ENCODE measurements at regions not wholly inside any gene's neighbourhood (a gene's known extent, or its start where the extent isn't known, plus 50 kb on each side); places are given as distances from the start of the nearest gene placed in this dataset.

DNA sequence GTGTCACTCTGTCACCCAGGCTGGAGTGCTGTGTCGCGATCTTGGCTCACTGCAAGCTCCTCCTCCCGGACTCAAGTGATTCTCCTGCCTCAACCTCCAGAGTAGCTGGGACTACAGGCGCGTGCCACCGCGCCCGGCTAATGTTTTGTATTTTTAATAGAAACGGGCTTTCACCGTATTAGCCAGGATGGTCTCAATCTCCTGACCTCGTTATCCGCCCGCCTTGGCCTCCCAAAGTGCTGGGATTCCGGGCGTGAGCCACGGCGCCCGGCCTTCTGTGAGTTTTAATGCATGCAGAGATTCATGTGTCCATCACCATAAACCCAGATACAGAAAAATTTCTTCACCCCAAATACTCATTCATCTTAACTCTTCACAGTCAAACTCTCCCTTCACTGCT lies 1046.7 kb downstream of the CDH9 start:
- no peak for DNase-seq (ENCODE audit: low read depth, low spot score)
- Histone ChIP-seq H3K9me3 (replicated peaks; ENCODE audit: control insufficient read depth, insufficient read depth, low read length) (no peaks in the 10 kb centered on the region), H2AFZ (ENCODE audit: low read depth, low read length) (no peak overlapping the region), H3K79me2 (ENCODE audit: control insufficient read depth, insufficient read depth, low read length) (no peaks in the 10 kb centered on the region), H4K20me1 (replicated peaks; ENCODE audit: control insufficient read depth, extremely low read depth, insufficient read depth, low read length) (no peaks in the 10 kb centered on the region), H3K36me3 (ENCODE audit: control insufficient read depth in 2 of 2, extremely low read depth in 1 of 2, insufficient read depth in 2 of 2, low read length in 2 of 2) (no peaks in the 10 kb centered on the region), H3K4me3 (replicated peaks in 1 of 3; ENCODE audit: insufficient read depth in 1 of 3, low read depth in 1 of 3, low read length in 3 of 3) (no peak overlapping the region), H3K9ac (replicated peaks; ENCODE audit: extremely low read depth, insufficient read depth, low read length) (no peak overlapping the region), H3K27ac (ENCODE audit: insufficient read depth, low read depth, low read length) (no peak overlapping the region), H3K4me2 (ENCODE audit: insufficient read depth, low read length) (no peak overlapping the region), H3K9me1 (replicated peaks; ENCODE audit: control insufficient read depth, extremely low read depth, insufficient read depth, low read length) (no peaks in the 10 kb centered on the region), H3K27me3 (ENCODE audit: control insufficient read depth in 2 of 2, insufficient read depth in 2 of 2, low read length in 2 of 2) (no peaks in the 10 kb centered on the region), H3K4me1 (ENCODE audit: control insufficient read depth, extremely low read depth, insufficient read depth, low read length) (no peaks in the 10 kb centered on the region)
- no peak for FAIRE-seq
- CTCF ChIA-PET: no interaction called here
- intact Hi-C loops (cut with micrococcal nuclease): no loop called here
- BruUV-seq (replicated peaks): no TSS peak
- dilution Hi-C loops (cut with MboI; ENCODE audit: extremely low pct_ligation_motif_present, low sequenced_read_pairs): no loop called here
- no peak for TF ChIP-seq FOS (IDR thresholded peaks at IDR 0.05; ENCODE audit: borderline replicate concordance, insufficient read depth, low read length)
- TF ChIP-seq GATA2 (IDR thresholded peaks at IDR 0.05; ENCODE audit: insufficient read depth, insufficient read length, low read depth, low read length): no peak
- TF ChIP-seq POLR2AphosphoS5 (IDR thresholded peaks at IDR 0.05; ENCODE audit: insufficient read depth, low read depth, low read length): no peak
- TF ChIP-seq POLR2A (IDR thresholded peaks at IDR 0.05; ENCODE audit: low read depth, low read length): no peak
- no peak for TF ChIP-seq CTCF (IDR thresholded peaks at IDR 0.05; ENCODE audit: extremely low read depth in 1 of 2, insufficient read depth in 1 of 2, low read depth in 1 of 2, low read length in 2 of 2)
- TF ChIP-seq EZH2 (IDR thresholded peaks at IDR 0.05; ENCODE audit: borderline replicate concordance, low read depth, low read length, severe bottlenecking): no peak
- TF ChIP-seq MYC (IDR thresholded peaks at IDR 0.05; ENCODE audit: low read depth, low read length): no peak
- no peak for TF ChIP-seq JUN (IDR thresholded peaks at IDR 0.05; ENCODE audit: borderline replicate concordance, insufficient read depth, insufficient read length, low read depth)
- TF ChIP-seq MAX (IDR thresholded peaks at IDR 0.05; ENCODE audit: insufficient read depth, insufficient read length): no peak
- POLR2A ChIA-PET: no interaction called here
